Mesenchymal stem cell (in vitro differentiated cells and primary cell): ENCODE measurements at regions not wholly inside any gene's neighbourhood (a gene's known extent, or its start where the extent isn't known, plus 50 kb on each side); places are given as distances from the start of the nearest gene placed in this dataset.

Source experiments
- DNase-seq: peaks from one replicate; pipeline ENCODE4 v3.0.0-alpha.2; 2013
- H2AFZ ChIP-seq: one replicate; pipeline ENCODE4 v1.6.1; 2013; ENCODE audit warnings: low read depth, mild to moderate bottlenecking, control low read depth, inconsistent platforms, low read length, moderate library complexity
- H2AK5ac ChIP-seq: 2 replicates; pipeline ENCODE4 v1.6.1; 2013; ENCODE audit warnings: low read length, moderate library complexity, mild to moderate bottlenecking, inconsistent platforms; ENCODE audit not compliant: severe bottlenecking
- H2BK120ac ChIP-seq: one replicate; pipeline ENCODE4 v1.6.1; 2013; ENCODE audit warnings: low read depth, mild to moderate bottlenecking, inconsistent platforms, low read length, moderate library complexity
- H2BK12ac ChIP-seq, 2 experiments: one replicate each; pipeline ENCODE4 v1.6.1; 2013; ENCODE audit warnings: inconsistent platforms in 2 of 2, low read length in 2 of 2, mild to moderate bottlenecking in 2 of 2, moderate library complexity in 2 of 2, control low read depth in 1 of 2
- H2BK15ac ChIP-seq: one replicate; pipeline ENCODE4 v1.6.1; 2013; ENCODE audit warnings: mild to moderate bottlenecking, low read depth, inconsistent platforms; ENCODE audit not compliant: poor library complexity, severe bottlenecking
- H2BK5ac ChIP-seq: 2 replicates; pipeline ENCODE4 v1.6.1; 2013; ENCODE audit warnings: low read depth, mild to moderate bottlenecking, low read length, control low read depth, inconsistent platforms; ENCODE audit not compliant: poor library complexity, severe bottlenecking
- H3K14ac ChIP-seq, 2 experiments: one replicate each; pipeline ENCODE4 v1.6.1; 2013; ENCODE audit warnings: inconsistent platforms in 2 of 2, low read length in 2 of 2, control low read depth in 1 of 2, mild to moderate bottlenecking in 1 of 2, moderate library complexity in 1 of 2
- H3K18ac ChIP-seq, 2 experiments: one replicate each; pipeline ENCODE4 v1.6.1; 2013; ENCODE audit warnings: inconsistent platforms in 2 of 2, low read length in 2 of 2, control low read depth in 1 of 2, low read depth in 1 of 2, mild to moderate bottlenecking in 1 of 2
- H3K23ac ChIP-seq, 2 experiments: one replicate each; pipeline ENCODE4 v1.6.1; 2013; ENCODE audit warnings: inconsistent platforms in 2 of 2, low read length in 2 of 2, mild to moderate bottlenecking in 2 of 2, moderate library complexity in 2 of 2, control low read depth in 1 of 2
- H3K27ac ChIP-seq: 2 replicates; pipeline ENCODE4 v1.5.1; 2013; ENCODE audit warnings: mild to moderate bottlenecking, moderate library complexity, low read length, control low read depth, inconsistent platforms; ENCODE audit not compliant: poor library complexity, severe bottlenecking
- H3K27me3 ChIP-seq, 2 experiments: 2 replicates each; pipeline versions ENCODE4 v1.6.1 to v1.7.0; 2013; ENCODE audit warnings: low read length in 2 of 2, mild to moderate bottlenecking in 2 of 2, moderate library complexity in 2 of 2, control low read depth in 1 of 2, inconsistent platforms in 1 of 2; ENCODE audit not compliant: control insufficient read depth in 1 of 2, insufficient read depth in 1 of 2
- H3K36me3 ChIP-seq, 2 experiments: 2 replicates each; pipeline versions ENCODE4 v1.6.1 to v1.7.0; 2013; ENCODE audit warnings: low read length in 2 of 2, control low read depth in 1 of 2, inconsistent platforms in 1 of 2, low read depth in 1 of 2, mild to moderate bottlenecking in 1 of 2; ENCODE audit not compliant: insufficient read depth in 2 of 2, control insufficient read depth in 1 of 2
- H3K4ac ChIP-seq, 2 experiments: one replicate each; pipeline ENCODE4 v1.6.1; 2013; ENCODE audit warnings: inconsistent platforms in 2 of 2, low read length in 2 of 2, mild to moderate bottlenecking in 2 of 2, moderate library complexity in 2 of 2, control low read depth in 1 of 2, low read depth in 1 of 2
- H3K4me1 ChIP-seq: 2 replicates; pipeline ENCODE4 v1.6.1; 2013; ENCODE audit warnings: low read depth, low read length, control low read depth; ENCODE audit not compliant: control insufficient read depth, insufficient read depth
- H3K4me2 ChIP-seq: 2 replicates; pipeline ENCODE4 v1.6.1; 2013; ENCODE audit warnings: low read length, mild to moderate bottlenecking, inconsistent platforms; ENCODE audit not compliant: poor library complexity, severe bottlenecking
- H3K4me3 ChIP-seq, 2 experiments: 2 replicates each; pipeline versions ENCODE4 v1.5.1 to v1.7.0; 2013; ENCODE audit warnings: low read length in 2 of 2, mild to moderate bottlenecking in 2 of 2, control low read depth in 1 of 2, low read depth in 1 of 2; ENCODE audit not compliant: insufficient read depth in 1 of 2
- H3K79me1 ChIP-seq: replicated peaks from 2 replicates; pipeline ENCODE4 v1.6.1; 2013; ENCODE audit warnings: mild to moderate bottlenecking, control low read depth, low read length, inconsistent platforms; ENCODE audit not compliant: poor library complexity, severe bottlenecking
- H3K9ac ChIP-seq: 2 replicates; pipeline ENCODE4 v1.7.0; 2013; ENCODE audit warnings: mild to moderate bottlenecking, low read length, moderate library complexity
- H3K9me3 ChIP-seq: 2 replicates; pipeline ENCODE4 v1.7.0; 2013; ENCODE audit warnings: mild to moderate bottlenecking, low read length; ENCODE audit not compliant: control insufficient read depth
- H4K8ac ChIP-seq: one replicate; pipeline ENCODE4 v1.6.1; 2013; ENCODE audit warnings: inconsistent platforms, mild to moderate bottlenecking, low read length, moderate library complexity
- H4K91ac ChIP-seq: one replicate; pipeline ENCODE4 v1.6.1; 2013; ENCODE audit warnings: mild to moderate bottlenecking, low read length, inconsistent platforms
- WGBS: methylation state at CpG from one replicate; pipeline ENCODE4 v1.1.7; 2013; ENCODE audit warnings: mixed read lengths; 5-methylcytosine and 5-hydroxymethylcytosine counted together

DNA sequence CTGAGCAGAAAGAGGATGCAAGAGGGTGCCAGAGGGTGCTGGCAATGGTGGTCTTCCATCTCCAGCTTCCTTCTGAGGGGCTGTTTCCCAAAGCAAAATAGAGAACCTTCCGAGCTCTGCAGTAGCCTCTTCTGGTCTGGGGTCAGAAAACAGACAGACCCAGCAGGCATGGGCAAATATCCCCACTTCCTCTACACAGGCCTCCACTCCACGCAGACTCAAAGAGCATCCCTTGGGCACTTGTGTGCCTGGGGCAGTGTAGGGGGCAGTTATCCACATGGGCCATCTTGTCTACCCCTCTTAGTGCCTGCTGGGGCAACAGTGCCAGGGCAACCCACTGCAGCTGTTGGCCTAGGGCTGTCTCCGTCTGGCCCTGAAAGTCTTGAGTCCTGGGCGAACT, 231.9 kb downstream of the TTC8 start:
- DNase-seq = no peak
- Histone ChIP-seq H2BK120ac (no peak overlapping the region), H3K27ac (no peak overlapping the region), H3K4me3 (no peak overlapping the region), H3K18ac (no peak overlapping the region), H3K4me2 (no peak overlapping the region), H4K91ac (no peak overlapping the region), H2AFZ (no peak overlapping the region), H2BK15ac (no peak overlapping the region), H3K23ac (peak overlapping the region in 1 of 2 experiments; percentile 40), H2BK5ac (no peak overlapping the region), H3K36me3 (no peaks in the 10 kb centered on the region), H2BK12ac (no peak overlapping the region), H3K9ac (no peak overlapping the region), H3K79me1 (no peaks in the 10 kb centered on the region), H3K14ac (no peak overlapping the region), H3K9me3 (no peaks in the 10 kb centered on the region), H3K4ac (no peak overlapping the region), H3K4me1 (no peaks in the 10 kb centered on the region), H4K8ac (no peak overlapping the region), H2AK5ac (no peak overlapping the region), H3K27me3 (no peaks in the 10 kb centered on the region)
- 81% methylated on average over 4 of the region's 4 CpGs for WGBS

DNA sequence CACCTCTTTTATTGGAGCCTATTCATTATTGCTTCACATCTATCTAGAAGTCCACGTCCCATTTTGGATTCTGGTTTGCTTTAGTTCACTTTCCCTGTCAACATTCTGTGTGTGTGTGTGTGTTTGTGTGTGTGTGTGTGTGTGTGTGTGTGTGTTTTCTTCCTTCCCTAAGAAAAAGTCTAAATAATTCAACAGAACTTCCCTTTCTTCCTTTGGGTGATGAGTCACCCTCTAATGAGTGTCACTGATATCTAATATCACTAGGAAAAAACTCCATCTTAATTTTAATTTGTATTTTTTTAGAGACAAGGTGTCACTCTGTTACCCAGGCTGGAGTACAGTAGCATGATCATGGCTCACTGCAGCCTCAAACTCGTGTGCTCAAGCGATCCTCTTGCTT, 234.2 kb downstream of the TTC8 start:
- H3K9ac ChIP-seq = no peak overlapping the region
- no peak overlapping the region for H3K4ac ChIP-seq
- H3K36me3 ChIP-seq = no peaks in the 10 kb centered on the region
- no peaks in the 10 kb centered on the region for H3K4me1 ChIP-seq
- no peak overlapping the region for H2BK12ac ChIP-seq
- H3K4me2 ChIP-seq = no peak overlapping the region
- no peak overlapping the region for H2BK15ac ChIP-seq
- no peak overlapping the region for H2BK5ac ChIP-seq
- DNase-seq = no peak
- H3K18ac ChIP-seq = no peak overlapping the region
- no peak overlapping the region for H2AFZ ChIP-seq
- no peaks in the 10 kb centered on the region for H3K9me3 ChIP-seq
- H3K4me3 ChIP-seq = no peak overlapping the region
- H2AK5ac ChIP-seq = no peak overlapping the region
- H3K79me1 ChIP-seq = no peaks in the 10 kb centered on the region
- no peak overlapping the region for H3K14ac ChIP-seq
- H3K23ac ChIP-seq = no peak overlapping the region
- no peaks in the 10 kb centered on the region for H3K27me3 ChIP-seq
- WGBS = 91% methylated on average over 2 of the region's 3 CpGs
- no peak overlapping the region for H2BK120ac ChIP-seq
- H4K8ac ChIP-seq = no peak overlapping the region
- H4K91ac ChIP-seq = no peak overlapping the region
- H3K27ac ChIP-seq = no peak overlapping the region

DNA sequence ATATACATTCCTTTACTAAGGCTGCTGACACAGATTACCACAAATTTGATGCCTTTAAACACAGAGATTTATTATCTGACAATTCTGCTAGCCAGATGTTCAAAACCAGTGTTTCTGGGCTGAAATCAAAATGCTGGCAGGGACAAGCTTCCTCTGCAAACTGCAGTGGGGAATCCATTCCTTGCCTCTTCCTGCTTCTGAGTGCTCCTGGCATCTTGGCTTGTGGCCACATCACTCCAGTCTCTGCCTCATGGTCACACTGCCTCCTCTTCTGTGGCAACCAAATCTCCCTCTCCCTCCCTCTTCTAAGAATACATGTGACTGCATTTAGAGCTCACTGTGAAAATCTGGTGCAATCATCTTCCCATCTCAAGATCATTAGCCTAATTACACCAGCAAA, 235.7 kb downstream of the TTC8 start:
- no peak overlapping the region for H2BK12ac ChIP-seq
- H3K79me1 ChIP-seq = no peaks in the 10 kb centered on the region
- H2BK5ac ChIP-seq = no peak overlapping the region
- no peak overlapping the region for H3K23ac ChIP-seq
- no peak overlapping the region for H3K14ac ChIP-seq
- no peaks in the 10 kb centered on the region for H3K9me3 ChIP-seq
- DNase-seq = no peak
- no peak overlapping the region for H2BK120ac ChIP-seq
- no peak overlapping the region for H2AFZ ChIP-seq
- no peak overlapping the region for H3K4me3 ChIP-seq
- no peak overlapping the region for H4K8ac ChIP-seq
- no peak overlapping the region for H3K4me2 ChIP-seq
- H2AK5ac ChIP-seq = no peak overlapping the region
- H3K27me3 ChIP-seq = no peaks in the 10 kb centered on the region
- H2BK15ac ChIP-seq = no peak overlapping the region
- no peak overlapping the region for H3K4ac ChIP-seq
- H3K4me1 ChIP-seq = no peaks in the 10 kb centered on the region
- no peaks in the 10 kb centered on the region for H3K36me3 ChIP-seq
- H3K18ac ChIP-seq = no peak overlapping the region
- H4K91ac ChIP-seq = no peak overlapping the region
- no peak overlapping the region for H3K9ac ChIP-seq
- no peak overlapping the region for H3K27ac ChIP-seq

DNA sequence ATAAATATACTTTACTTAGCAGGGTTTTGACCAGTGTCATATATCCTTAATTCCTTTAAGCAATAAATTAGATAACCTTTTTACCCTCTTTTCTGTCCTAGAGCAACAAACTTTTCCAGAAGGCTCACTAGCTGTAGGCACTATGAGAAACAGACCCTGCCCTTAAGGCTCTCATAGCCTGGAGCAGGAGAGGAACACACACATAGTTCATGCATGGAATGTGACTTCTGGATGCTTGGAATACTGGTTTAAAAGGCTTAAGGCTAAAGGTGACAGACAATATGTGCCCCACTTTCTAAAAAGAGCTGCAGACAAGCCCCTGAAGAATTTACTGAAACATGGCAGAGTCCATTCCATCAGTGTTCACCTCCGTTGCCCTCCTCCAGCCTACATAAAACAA, 237.2 kb downstream of the TTC8 start:
- no peak overlapping the region for H3K18ac ChIP-seq
- H3K27me3 ChIP-seq = no peaks in the 10 kb centered on the region
- peak; percentile 2 for DNase-seq
- no peaks in the 10 kb centered on the region for H3K79me1 ChIP-seq
- H3K36me3 ChIP-seq = no peaks in the 10 kb centered on the region
- no peak overlapping the region for H2BK12ac ChIP-seq
- no peak overlapping the region for H2BK120ac ChIP-seq
- H2BK15ac ChIP-seq = no peak overlapping the region
- no peak overlapping the region for H2AFZ ChIP-seq
- H4K91ac ChIP-seq = no peak overlapping the region
- no CpG with 5 or more reads among the region's 1 CpG for WGBS
- no peak overlapping the region for H3K4me3 ChIP-seq
- no peak overlapping the region for H3K27ac ChIP-seq
- no peak overlapping the region for H2BK5ac ChIP-seq
- H4K8ac ChIP-seq = no peak overlapping the region
- no peak overlapping the region for H3K9ac ChIP-seq
- H3K23ac ChIP-seq = no peak overlapping the region
- H3K4ac ChIP-seq = no peak overlapping the region
- H3K4me1 ChIP-seq = no peaks in the 10 kb centered on the region
- H3K4me2 ChIP-seq = no peak overlapping the region
- no peak overlapping the region for H2AK5ac ChIP-seq
- no peak overlapping the region for H3K14ac ChIP-seq
- H3K9me3 ChIP-seq = no peaks in the 10 kb centered on the region
